Breast epithelium (tissue), 3 donors: ENCODE measurements at regions not wholly inside any gene's neighbourhood (a gene's known extent, or its start where the extent isn't known, plus 50 kb on each side); places are given as distances from the start of the nearest gene placed in this dataset.

Experiments
- POLR2A ChIP-seq: fragments of 450-650 bp; IDR thresholded peaks from one replicate; pipeline ENCODE4 v1.6.1; 2016; ENCODE audit warnings: antibody characterized with exemption, mild to moderate bottlenecking, moderate library complexity
- POLR2AphosphoS5 ChIP-seq, 3 donors: sonication (generic); formaldehyde crosslinking; IDR thresholded peaks; one replicate each; pipeline ENCODE4 v1.6.1; 2017; ENCODE audit warnings: antibody characterized with exemption in 3 of 3
- TF ChIP-seq, protein P1 (sequence below), 3 donors: fragments of 450-650 bp; IDR thresholded peaks; one replicate each; pipeline ENCODE4 v1.5.1; 2016 to 2017; ENCODE audit warnings: antibody characterized with exemption in 3 of 3, mild to moderate bottlenecking in 3 of 3, moderate library complexity in 3 of 3

DNA sequence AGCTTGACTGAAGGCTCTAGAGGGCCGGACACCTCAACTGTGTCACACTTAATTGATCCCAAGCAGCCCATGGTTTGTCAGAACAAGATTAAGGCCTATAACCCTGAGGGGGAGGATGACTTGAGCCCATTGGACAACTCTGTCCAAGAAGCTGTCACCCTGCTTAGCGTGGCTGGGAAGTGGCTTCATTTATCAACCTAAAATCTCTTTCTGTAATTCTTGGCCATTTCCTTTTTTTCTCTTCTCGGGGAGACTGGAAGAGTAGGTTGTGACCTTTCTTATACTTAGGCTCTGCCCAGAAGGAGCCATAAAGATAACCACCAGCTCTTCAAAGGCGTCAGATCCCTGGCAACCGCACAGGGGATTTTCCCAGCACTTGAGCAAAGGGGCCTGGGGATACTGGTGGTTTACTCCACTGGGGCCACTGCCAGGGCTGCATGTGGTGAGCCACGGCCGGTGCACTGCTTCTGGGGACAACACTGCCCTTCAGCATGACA, 265.5 kb downstream of the CYRIA start:
- TF ChIP-seq, protein P1, sequence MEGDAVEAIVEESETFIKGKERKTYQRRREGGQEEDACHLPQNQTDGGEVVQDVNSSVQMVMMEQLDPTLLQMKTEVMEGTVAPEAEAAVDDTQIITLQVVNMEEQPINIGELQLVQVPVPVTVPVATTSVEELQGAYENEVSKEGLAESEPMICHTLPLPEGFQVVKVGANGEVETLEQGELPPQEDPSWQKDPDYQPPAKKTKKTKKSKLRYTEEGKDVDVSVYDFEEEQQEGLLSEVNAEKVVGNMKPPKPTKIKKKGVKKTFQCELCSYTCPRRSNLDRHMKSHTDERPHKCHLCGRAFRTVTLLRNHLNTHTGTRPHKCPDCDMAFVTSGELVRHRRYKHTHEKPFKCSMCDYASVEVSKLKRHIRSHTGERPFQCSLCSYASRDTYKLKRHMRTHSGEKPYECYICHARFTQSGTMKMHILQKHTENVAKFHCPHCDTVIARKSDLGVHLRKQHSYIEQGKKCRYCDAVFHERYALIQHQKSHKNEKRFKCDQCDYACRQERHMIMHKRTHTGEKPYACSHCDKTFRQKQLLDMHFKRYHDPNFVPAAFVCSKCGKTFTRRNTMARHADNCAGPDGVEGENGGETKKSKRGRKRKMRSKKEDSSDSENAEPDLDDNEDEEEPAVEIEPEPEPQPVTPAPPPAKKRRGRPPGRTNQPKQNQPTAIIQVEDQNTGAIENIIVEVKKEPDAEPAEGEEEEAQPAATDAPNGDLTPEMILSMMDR (IDR thresholded peaks at IDR 0.05): no peak
- no peak for TF ChIP-seq POLR2A
- TF ChIP-seq POLR2AphosphoS5 (IDR thresholded peaks at IDR 0.05): no peak
